NB4 (cell line): ENCODE measurements at regions not wholly inside any gene's neighbourhood (a gene's known extent, or its start where the extent isn't known, plus 50 kb on each side); places are given as distances from the start of the nearest gene placed in this dataset.

ENCODE experiments used
- DNase-seq: peaks from one replicate; pipeline ENCODE4 v3.0.0; 2010; ENCODE audit warnings: low read depth
- H3K4me3 ChIP-seq: one replicate; pipeline ENCODE4 v1.5.1; 2011; ENCODE audit warnings: mild to moderate bottlenecking, low read depth, low read length, moderate library complexity
- CTCF ChIP-seq: IDR thresholded peaks from one replicate; pipeline ENCODE4 v1.5.1; 2012; ENCODE audit warnings: low read depth, low read length
- MAX ChIP-seq: IDR thresholded peaks from 2 replicates; pipeline ENCODE4 v1.6.1; 2011; ENCODE audit warnings: low read depth, low read length
- MYC ChIP-seq: IDR thresholded peaks from 2 replicates; pipeline ENCODE4 v1.6.1; 2011; ENCODE audit warnings: low read depth, low read length
- POLR2A ChIP-seq: IDR thresholded peaks from 2 replicates; pipeline ENCODE4 v1.6.1; 2011; ENCODE audit warnings: mild to moderate bottlenecking; ENCODE audit not compliant: insufficient read length; ENCODE audit errors: extremely low read depth

GRCh38 chr2:237171881-237172280 is 86.2 kb downstream of the COPS8 start:
- H3K4me3 ChIP-seq, result no peak overlapping the region
- TF ChIP-seq MAX (no peak), MYC (no peak), CTCF (no peak), POLR2A (no peak)
- DNase-seq, result no peak

GRCh38 chr2:237177052-237177451 is 91.4 kb downstream of the COPS8 start:
- DNase-seq, result no peak
- TF ChIP-seq MAX (no peak), MYC (no peak), CTCF (no peak), POLR2A (no peak)
- H3K4me3 ChIP-seq, result no peak overlapping the region

- TF ChIP-seq MYC, result no peak
- TF ChIP-seq MAX, result no peak
- TF ChIP-seq POLR2A, result no peak
- no peak for TF ChIP-seq CTCF
- no peak for DNase-seq
- H3K4me3 ChIP-seq, result no peak overlapping the region
These were observed 92.3 kb downstream of the COPS8 start for GRCh38 chr2:237177986-237178385.

GRCh38 chr2:237178396-237178795 is 92.7 kb downstream of the COPS8 start:
- no peak for TF ChIP-seq CTCF
- TF ChIP-seq MAX, result no peak
- TF ChIP-seq MYC, result no peak
- no peak for TF ChIP-seq POLR2A
- DNase-seq, result no peak
- no peak overlapping the region for H3K4me3 ChIP-seq

- TF ChIP-seq POLR2A, result no peak
- DNase-seq, result no peak
- no peak overlapping the region for H3K4me3 ChIP-seq
These were observed 93.5 kb downstream of the COPS8 start for GRCh38 chr2:237179161-237179560.

- no peak overlapping the region for H3K4me3 ChIP-seq
- DNase-seq, result no peak
These were observed 94.5 kb downstream of the COPS8 start for GRCh38 chr2:237180187-237180586.

More at GRCh38 chr2:237180187-237180586, 94.5 kb downstream of the COPS8 start:
- TF ChIP-seq CTCF (no peak), POLR2A (no peak), MAX (no peak), MYC (no peak)
